HEK293 (cell line): ENCODE measurements at regions not wholly inside any gene's neighbourhood (a gene's known extent, or its start where the extent isn't known, plus 50 kb on each side); places are given as distances from the start of the nearest gene placed in this dataset.

ENCODE experiments used
- CTCF ChIP-seq: fragments of 450-650 bp; formaldehyde crosslinking; IDR thresholded peaks from 2 replicates; pipeline ENCODE4 v1.5.1; 2016; ENCODE audit warnings: missing biosample characterization, missing genetic modification characterization
- REST ChIP-seq: fragments of 450-650 bp; formaldehyde crosslinking; IDR thresholded peaks from 2 replicates; pipeline ENCODE4 v1.5.1; 2016; ENCODE audit warnings: missing biosample characterization, missing genetic modification characterization
- ZNF121 ChIP-seq: fragments of 450-650 bp; formaldehyde crosslinking; IDR thresholded peaks from 2 replicates; pipeline ENCODE4 v1.5.1; 2016; ENCODE audit warnings: missing biosample characterization, missing genetic modification characterization
- ZNF26 ChIP-seq: fragments of 450-650 bp; formaldehyde crosslinking; IDR thresholded peaks from 2 replicates; pipeline ENCODE4 v1.5.1; 2016; ENCODE audit warnings: missing biosample characterization, missing genetic modification characterization
- ZNF274 ChIP-seq, 2 experiments: fragments of 200-500 bp in 1 of 2; fragments of 450-650 bp in 1 of 2; sonication (Bioruptor generic) in 1 of 2; formaldehyde crosslinking in 1 of 2; IDR thresholded peaks; 2 replicates each; pipeline versions ENCODE4 v1.5.1 to v1.6.1; 2014 to 2016; ENCODE audit warnings: borderline replicate concordance in 1 of 2, inconsistent platforms in 1 of 2, low read length in 1 of 2, missing biosample characterization in 1 of 2, missing genetic modification characterization in 1 of 2
- ZNF449 ChIP-seq: fragments of 450-650 bp; formaldehyde crosslinking; IDR thresholded peaks from 2 replicates; pipeline ENCODE4 v1.5.1; 2017; ENCODE audit warnings: missing biosample characterization, mild to moderate bottlenecking, missing genetic modification characterization, moderate library complexity
- ZNF488 ChIP-seq: fragments of 450-650 bp; formaldehyde crosslinking; IDR thresholded peaks from 2 replicates; pipeline ENCODE4 v1.5.1; 2016; ENCODE audit warnings: missing biosample characterization, missing genetic modification characterization

- TF ChIP-seq CTCF (tag by site-specific recombination) (no peak), ZNF449 (no peak), REST (tag by site-specific recombination) (no peak), ZNF121 (tag by site-specific recombination) (no peak), ZNF274 (IDR thresholded peaks at IDR 0.05; ENCODE audit: low read length) (no peak), ZNF274 (tag by site-specific recombination; IDR thresholded peaks at IDR 0.05; ENCODE audit: borderline replicate concordance) (no peak), ZNF26 (tag by site-specific recombination) (no peak), ZNF488 (tag by site-specific recombination) (no peak)
These were observed 500.0 kb downstream of the NOVA1 start for GRCh38 chr14:26097852-26098251.
